HEK293 (cell line): ENCODE measurements at regions not wholly inside any gene's neighbourhood (a gene's known extent, or its start where the extent isn't known, plus 50 kb on each side); places are given as distances from the start of the nearest gene placed in this dataset.

Source experiments
- CTCF ChIA-PET: fragments of 350-600 bp; formaldehyde crosslinking; extraction: SDS; loops from one replicate; lab custom pipeline; 2021; ENCODE audit warnings: antibody characterized with exemption; lab: Yijun Ruan, JAX
- POLR2A ChIA-PET: fragments of 300-600 bp; formaldehyde crosslinking; extraction: SDS; loops from one replicate; lab custom pipeline; 2020; ENCODE audit warnings: antibody characterized with exemption, inconsistent platforms; lab: Yijun Ruan, JAX
- H3K27ac ChIP-seq: fragments of 200-500 bp; sonication (Bioruptor generic); 2 replicates; pipeline ENCODE4 v1.5.1; 2014; ENCODE audit warnings: low read depth, low read length, control low read depth, inconsistent platforms; ENCODE audit errors: extremely low read depth
- H3K36me3 ChIP-seq, 2 experiments: fragments of 200-500 bp in 1 of 2; sonication (Bioruptor generic) in 1 of 2; 1 replicate in 1 of 2; 2 replicates in 1 of 2; pipeline ENCODE4 v1.5.1; 2014 to 2017; ENCODE audit warnings: inconsistent platforms in 2 of 2, low read length in 2 of 2; ENCODE audit not compliant: control insufficient read depth in 2 of 2, insufficient read depth in 1 of 2
- H3K4me1 ChIP-seq: fragments of 200-500 bp; sonication (Bioruptor generic); 2 replicates; pipeline ENCODE4 v1.5.1; 2014; ENCODE audit warnings: mild to moderate bottlenecking, low read length, inconsistent platforms; ENCODE audit not compliant: control insufficient read depth, insufficient read depth
- H3K4me3 ChIP-seq: 2 replicates; pipeline ENCODE4 v1.5.1; 2011; ENCODE audit warnings: low read depth, mild to moderate bottlenecking, control low read depth, low read length, moderate library complexity
- H3K9me3 ChIP-seq: fragments of 200-500 bp; sonication (Bioruptor generic); 2 replicates; pipeline ENCODE4 v1.5.1; 2014; ENCODE audit warnings: low read depth, low read length, inconsistent platforms; ENCODE audit not compliant: control insufficient read depth, insufficient read depth
- GLIS1 ChIP-seq: fragments of 450-650 bp; formaldehyde crosslinking; IDR thresholded peaks from 2 replicates; pipeline ENCODE4 v1.5.1; 2016; ENCODE audit warnings: missing biosample characterization, missing genetic modification characterization
- HOXD13 ChIP-seq: sonication (generic); formaldehyde crosslinking; IDR thresholded peaks from 2 replicates; pipeline ENCODE4 v1.8.0; 2022; ENCODE audit warnings: missing genetic modification reagents, borderline replicate concordance
- OVOL3 ChIP-seq: fragments of 450-650 bp; formaldehyde crosslinking; IDR thresholded peaks from 2 replicates; pipeline ENCODE4 v1.5.1; 2016; ENCODE audit warnings: missing biosample characterization, missing genetic modification characterization
- PBX3 ChIP-seq: sonication (generic); formaldehyde crosslinking; IDR thresholded peaks from 2 replicates; pipeline ENCODE4 v1.8.1; 2022; ENCODE audit warnings: mild to moderate bottlenecking, moderate library complexity, missing genetic modification reagents
- RBAK ChIP-seq: fragments of 450-650 bp; formaldehyde crosslinking; IDR thresholded peaks from 2 replicates; pipeline ENCODE4 v1.5.1; 2016; ENCODE audit warnings: missing biosample characterization, missing genetic modification characterization
- SETDB1 ChIP-seq: IDR thresholded peaks from one replicate; pipeline ENCODE4 v1.6.1; 2017; ENCODE audit warnings: mild to moderate bottlenecking, low read length, moderate library complexity, mixed read lengths; ENCODE audit not compliant: insufficient read length
- WT1 ChIP-seq: fragments of 450-650 bp; formaldehyde crosslinking; IDR thresholded peaks from 2 replicates; pipeline ENCODE4 v1.5.1; 2016; ENCODE audit warnings: missing biosample characterization, missing genetic modification characterization
- YY2 ChIP-seq: fragments of 450-650 bp; formaldehyde crosslinking; IDR thresholded peaks from 2 replicates; pipeline ENCODE4 v1.5.1; 2016; ENCODE audit warnings: missing biosample characterization, missing genetic modification characterization
- ZBTB8A ChIP-seq: fragments of 450-650 bp; formaldehyde crosslinking; IDR thresholded peaks from 2 replicates; pipeline ENCODE4 v1.5.1; 2016; ENCODE audit warnings: missing biosample characterization, missing genetic modification characterization
- ZNF138 ChIP-seq: fragments of 450-650 bp; formaldehyde crosslinking; IDR thresholded peaks from 2 replicates; pipeline ENCODE4 v1.5.1; 2016; ENCODE audit warnings: missing biosample characterization, missing genetic modification characterization, borderline replicate concordance
- ZNF140 ChIP-seq: fragments of 450-650 bp; formaldehyde crosslinking; IDR thresholded peaks from 2 replicates; pipeline ENCODE4 v1.5.1; 2016; ENCODE audit warnings: missing biosample characterization, missing genetic modification characterization
- ZNF239 ChIP-seq: fragments of 450-650 bp; formaldehyde crosslinking; IDR thresholded peaks from 2 replicates; pipeline ENCODE4 v1.5.1; 2016; ENCODE audit warnings: missing biosample characterization, missing genetic modification characterization
- ZNF248 ChIP-seq: fragments of 450-650 bp; formaldehyde crosslinking; IDR thresholded peaks from 2 replicates; pipeline ENCODE4 v1.5.1; 2017; ENCODE audit warnings: missing biosample characterization, missing genetic modification characterization
- ZNF302 ChIP-seq: fragments of 450-650 bp; formaldehyde crosslinking; IDR thresholded peaks from 2 replicates; pipeline ENCODE4 v1.5.1; 2016; ENCODE audit warnings: missing biosample characterization, missing genetic modification characterization, low read depth
- ZNF311 ChIP-seq: fragments of 450-650 bp; formaldehyde crosslinking; IDR thresholded peaks from 2 replicates; pipeline ENCODE4 v1.5.1; 2017; ENCODE audit warnings: missing biosample characterization, missing genetic modification characterization, borderline replicate concordance
- ZNF341 ChIP-seq: fragments of 450-650 bp; formaldehyde crosslinking; IDR thresholded peaks from 2 replicates; pipeline ENCODE4; 2016; ENCODE audit warnings: low read depth, missing biosample characterization, missing genetic modification characterization
- ZNF350 ChIP-seq: fragments of 450-650 bp; formaldehyde crosslinking; IDR thresholded peaks from 2 replicates; pipeline ENCODE4 v1.5.0; 2017; ENCODE audit warnings: missing biosample characterization, mild to moderate bottlenecking, missing genetic modification characterization
- ZNF37A ChIP-seq: fragments of 450-650 bp; IDR thresholded peaks from 2 replicates; pipeline ENCODE4 v1.5.1; 2018; ENCODE audit warnings: missing biosample characterization, missing genetic modification characterization
- ZNF391 ChIP-seq: fragments of 450-650 bp; formaldehyde crosslinking; IDR thresholded peaks from 2 replicates; pipeline ENCODE4 v1.5.1; 2016; ENCODE audit warnings: low read depth, missing biosample characterization, missing genetic modification characterization, borderline replicate concordance
- ZNF404 ChIP-seq: fragments of 450-650 bp; formaldehyde crosslinking; IDR thresholded peaks from 2 replicates; pipeline ENCODE4 v1.5.1; 2017; ENCODE audit warnings: missing biosample characterization, missing genetic modification characterization
- ZNF513 ChIP-seq: fragments of 450-650 bp; IDR thresholded peaks from 2 replicates; pipeline ENCODE4 v1.5.1; 2018; ENCODE audit warnings: missing biosample characterization, missing genetic modification characterization
- ZNF548 ChIP-seq: fragments of 450-650 bp; formaldehyde crosslinking; IDR thresholded peaks from 2 replicates; pipeline ENCODE4 v1.5.1; 2016; ENCODE audit warnings: missing biosample characterization, missing genetic modification characterization
- ZNF560 ChIP-seq: fragments of 450-650 bp; formaldehyde crosslinking; IDR thresholded peaks from 2 replicates; pipeline ENCODE4 v1.5.1; 2017; ENCODE audit warnings: missing biosample characterization, missing genetic modification characterization, borderline replicate concordance
- ZNF600 ChIP-seq: fragments of 450-650 bp; formaldehyde crosslinking; IDR thresholded peaks from 2 replicates; pipeline ENCODE4 v1.5.1; 2016; ENCODE audit warnings: missing biosample characterization, missing genetic modification characterization
- ZNF624 ChIP-seq: fragments of 450-650 bp; formaldehyde crosslinking; IDR thresholded peaks from 2 replicates; pipeline ENCODE4 v1.5.1; 2017; ENCODE audit warnings: missing biosample characterization, missing genetic modification characterization
- ZNF654 ChIP-seq: fragments of 450-650 bp; formaldehyde crosslinking; IDR thresholded peaks from 2 replicates; pipeline ENCODE4 v1.5.1; 2016; ENCODE audit warnings: low read depth, missing biosample characterization, missing genetic modification characterization
- ZNF692 ChIP-seq: fragments of 450-650 bp; formaldehyde crosslinking; IDR thresholded peaks from 2 replicates; pipeline ENCODE4 v1.5.1; 2016; ENCODE audit warnings: missing biosample characterization, missing genetic modification characterization
- ZNF701 ChIP-seq: fragments of 450-650 bp; formaldehyde crosslinking; IDR thresholded peaks from 2 replicates; pipeline ENCODE4 v1.5.1; 2016; ENCODE audit warnings: missing biosample characterization, missing genetic modification characterization
- ZNF707 ChIP-seq: fragments of 450-650 bp; formaldehyde crosslinking; IDR thresholded peaks from 2 replicates; pipeline ENCODE4 v1.5.1; 2016; ENCODE audit warnings: missing biosample characterization, missing genetic modification characterization
- ZNF837 ChIP-seq: fragments of 450-650 bp; formaldehyde crosslinking; IDR thresholded peaks from 2 replicates; pipeline ENCODE4 v1.5.1; 2016; ENCODE audit warnings: missing biosample characterization, missing genetic modification characterization
- ZNF843 ChIP-seq: fragments of 450-650 bp; formaldehyde crosslinking; IDR thresholded peaks from 2 replicates; pipeline ENCODE4 v1.5.1; 2016; ENCODE audit warnings: missing biosample characterization, missing genetic modification characterization

- no peak overlapping the region for H3K27ac ChIP-seq
- CTCF ChIA-PET, result no interaction called here
- no peaks in the 10 kb centered on the region for H3K9me3 ChIP-seq
- no peak overlapping the region for H3K4me3 ChIP-seq
- no peaks in the 10 kb centered on the region for H3K4me1 ChIP-seq
- H3K36me3 ChIP-seq, result no peaks in the 10 kb centered on the region
- no peak for TF ChIP-seq ZNF513 (tag by site-specific recombination)
- no peak for TF ChIP-seq ZNF600 (tag by site-specific recombination)
- no peak for TF ChIP-seq ZNF311 (tag by site-specific recombination)
- no peak for TF ChIP-seq ZNF404
- no peak for TF ChIP-seq ZNF560 (tag by site-specific recombination)
- POLR2A ChIA-PET, result no interaction called here
Measured at GRCh38 chr12:19841451-19841850, 402.2 kb downstream of the AEBP2 start.

- Histone ChIP-seq H3K4me1 (no peaks in the 10 kb centered on the region), H3K9me3 (no peaks in the 10 kb centered on the region), H3K27ac (no peak overlapping the region), H3K36me3 (no peaks in the 10 kb centered on the region), H3K4me3 (no peak overlapping the region)
- POLR2A ChIA-PET, result no interaction called here
- CTCF ChIA-PET, result no interaction called here
- TF ChIP-seq ZNF140 (tag by site-specific recombination) (no peak), ZNF391 (tag by site-specific recombination) (no peak), WT1 (tag by site-specific recombination) (no peak), ZNF239 (tag by site-specific recombination) (no peak), OVOL3 (no peak), HOXD13 (CRISPR knock-in tag) (no peak), ZNF837 (tag by site-specific recombination) (no peak), ZNF248 (tag by site-specific recombination) (no peak)
Measured at GRCh38 chr12:19842116-19842515, 402.8 kb downstream of the AEBP2 start.

GRCh38 chr12:19844224-19844623 lies 404.9 kb downstream of the AEBP2 start:
- H3K4me3 ChIP-seq, result no peak overlapping the region
- no peaks in the 10 kb centered on the region for H3K4me1 ChIP-seq
- CTCF ChIA-PET, result interaction anchor here (0.6 kb wide), 1 partner anchor 1539 kb away, joined by 4 read pairs; no protein-coding TSS in a partner anchor
- H3K9me3 ChIP-seq, result no peaks in the 10 kb centered on the region
- no peaks in the 10 kb centered on the region for H3K36me3 ChIP-seq
- TF ChIP-seq ZNF701 (no peak), ZNF624 (no peak), ZNF654 (tag by site-specific recombination) (no peak), PBX3 (CRISPR knock-in tag) (no peak), ZNF341 (no peak), ZNF391 (tag by site-specific recombination) (no peak), ZNF138 (tag by site-specific recombination) (no peak), SETDB1 (no peak), ZNF843 (tag by site-specific recombination) (no peak), ZNF548 (no peak), ZBTB8A (tag by site-specific recombination) (no peak), YY2 (tag by site-specific recombination) (no peak), ZNF692 (tag by site-specific recombination) (no peak), ZNF248 (tag by site-specific recombination) (no peak), ZNF37A (tag by site-specific recombination) (no peak), ZNF302 (tag by site-specific recombination) (no peak), ZNF707 (no peak), ZNF350 (tag by site-specific recombination) (no peak), RBAK (tag by site-specific recombination) (no peak), GLIS1 (no peak)
- POLR2A ChIA-PET, result no interaction called here
- no peak overlapping the region for H3K27ac ChIP-seq
